ENCODE measurements at regions not wholly inside any gene's neighbourhood (a gene's known extent, or its start where the extent isn't known, plus 50 kb on each side); places are given as distances from the start of the nearest gene placed in this dataset.

DNA sequence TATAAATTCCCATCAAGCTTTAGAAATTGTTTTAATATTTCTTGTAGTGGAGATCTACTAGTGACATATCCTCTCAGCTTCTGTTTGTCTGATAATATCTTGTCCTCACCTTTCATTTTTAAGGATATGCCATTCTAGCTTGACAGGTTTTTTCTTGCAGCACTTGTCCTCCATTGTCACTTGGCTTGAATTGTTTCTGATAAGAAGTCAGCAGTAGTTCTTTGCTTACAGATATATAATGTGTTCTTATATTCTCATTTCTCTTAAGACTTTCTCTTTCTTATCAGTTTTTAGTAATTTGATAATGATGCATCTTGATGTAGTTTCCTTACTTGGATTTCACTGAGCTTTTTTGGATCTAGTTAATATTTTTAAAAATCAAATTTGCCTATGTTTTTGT is 120.6 kb upstream of the NUDT6 start:
- TF ChIP-seq, protein P1, sequence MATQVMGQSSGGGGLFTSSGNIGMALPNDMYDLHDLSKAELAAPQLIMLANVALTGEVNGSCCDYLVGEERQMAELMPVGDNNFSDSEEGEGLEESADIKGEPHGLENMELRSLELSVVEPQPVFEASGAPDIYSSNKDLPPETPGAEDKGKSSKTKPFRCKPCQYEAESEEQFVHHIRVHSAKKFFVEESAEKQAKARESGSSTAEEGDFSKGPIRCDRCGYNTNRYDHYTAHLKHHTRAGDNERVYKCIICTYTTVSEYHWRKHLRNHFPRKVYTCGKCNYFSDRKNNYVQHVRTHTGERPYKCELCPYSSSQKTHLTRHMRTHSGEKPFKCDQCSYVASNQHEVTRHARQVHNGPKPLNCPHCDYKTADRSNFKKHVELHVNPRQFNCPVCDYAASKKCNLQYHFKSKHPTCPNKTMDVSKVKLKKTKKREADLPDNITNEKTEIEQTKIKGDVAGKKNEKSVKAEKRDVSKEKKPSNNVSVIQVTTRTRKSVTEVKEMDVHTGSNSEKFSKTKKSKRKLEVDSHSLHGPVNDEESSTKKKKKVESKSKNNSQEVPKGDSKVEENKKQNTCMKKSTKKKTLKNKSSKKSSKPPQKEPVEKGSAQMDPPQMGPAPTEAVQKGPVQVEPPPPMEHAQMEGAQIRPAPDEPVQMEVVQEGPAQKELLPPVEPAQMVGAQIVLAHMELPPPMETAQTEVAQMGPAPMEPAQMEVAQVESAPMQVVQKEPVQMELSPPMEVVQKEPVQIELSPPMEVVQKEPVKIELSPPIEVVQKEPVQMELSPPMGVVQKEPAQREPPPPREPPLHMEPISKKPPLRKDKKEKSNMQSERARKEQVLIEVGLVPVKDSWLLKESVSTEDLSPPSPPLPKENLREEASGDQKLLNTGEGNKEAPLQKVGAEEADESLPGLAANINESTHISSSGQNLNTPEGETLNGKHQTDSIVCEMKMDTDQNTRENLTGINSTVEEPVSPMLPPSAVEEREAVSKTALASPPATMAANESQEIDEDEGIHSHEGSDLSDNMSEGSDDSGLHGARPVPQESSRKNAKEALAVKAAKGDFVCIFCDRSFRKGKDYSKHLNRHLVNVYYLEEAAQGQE (IDR thresholded peaks at IDR 0.05; ENCODE audit: low read depth): no peak
- TF ChIP-seq TCF12 (IDR thresholded peaks at IDR 0.05; ENCODE audit: low read depth) (no peak), TAF1 (IDR thresholded peaks at IDR 0.05; ENCODE audit: low read depth) (no peak), RAD21 (IDR thresholded peaks at IDR 0.05; ENCODE audit: low read depth) (no peak), EP300 (IDR thresholded peaks at IDR 0.05; ENCODE audit: borderline replicate concordance) (no peak), NFIC (IDR thresholded peaks at IDR 0.05) (no peak), YY1 (IDR thresholded peaks at IDR 0.05; ENCODE audit: low read depth) (no peak), CREB1 (IDR thresholded peaks at IDR 0.05; ENCODE audit: low read depth) (no peak), FOXM1 (IDR thresholded peaks at IDR 0.05; ENCODE audit: borderline replicate concordance, low read depth) (no peak), CEBPB (IDR thresholded peaks at IDR 0.05) (no peak)
- TF ChIP-seq, protein P2, sequence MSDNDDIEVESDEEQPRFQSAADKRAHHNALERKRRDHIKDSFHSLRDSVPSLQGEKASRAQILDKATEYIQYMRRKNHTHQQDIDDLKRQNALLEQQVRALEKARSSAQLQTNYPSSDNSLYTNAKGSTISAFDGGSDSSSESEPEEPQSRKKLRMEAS (IDR thresholded peaks at IDR 0.05): no peak
- TF ChIP-seq, protein P3, sequence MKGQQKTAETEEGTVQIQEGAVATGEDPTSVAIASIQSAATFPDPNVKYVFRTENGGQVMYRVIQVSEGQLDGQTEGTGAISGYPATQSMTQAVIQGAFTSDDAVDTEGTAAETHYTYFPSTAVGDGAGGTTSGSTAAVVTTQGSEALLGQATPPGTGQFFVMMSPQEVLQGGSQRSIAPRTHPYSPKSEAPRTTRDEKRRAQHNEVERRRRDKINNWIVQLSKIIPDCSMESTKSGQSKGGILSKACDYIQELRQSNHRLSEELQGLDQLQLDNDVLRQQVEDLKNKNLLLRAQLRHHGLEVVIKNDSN (IDR thresholded peaks at IDR 0.05): no peak
